HCT116 (cell line): ENCODE measurements at regions not wholly inside any gene's neighbourhood (a gene's known extent, or its start where the extent isn't known, plus 50 kb on each side); places are given as distances from the start of the nearest gene placed in this dataset.

Experiments
- ATAC-seq: fragments of 200-7000 bp; cut with Tn5 transposase; 2 replicates; pipeline ENCODE4 v1.9.1; 2020; ENCODE audit warnings: mild to moderate bottlenecking, moderate library complexity
- BruUV-seq: library from RNA; stranded (reverse); fragments of 400-500 nt; replicated peaks from 2 replicates; lab custom pipeline; 2021; lab: Mats Ljungman, UMichigan
- CTCF ChIA-PET: fragments of 300-600 bp; sonication (Branson Sonifier 250); formaldehyde crosslinking; loops from one replicate; lab custom pipeline; 2021; ENCODE audit warnings: antibody characterized with exemption; lab: Charles Lee
- POLR2A ChIA-PET: fragments of 300-600, 350-600 bp; sonication (Branson Sonifier 250); formaldehyde crosslinking; loops from one replicate; lab custom pipeline; 2021; ENCODE audit warnings: antibody characterized with exemption; lab: Charles Lee
- RAD21 ChIA-PET, 2 experiments: fragments of 300-600 bp; sonication (Branson Sonifier 250); formaldehyde crosslinking; loops; one replicate each; lab custom pipeline; 2023; ENCODE audit warnings: low total read pairs in 2 of 2; ENCODE audit not compliant: uncharacterized antibody in 2 of 2, unreplicated experiment in 2 of 2, low non-redundant PET in 1 of 2; lab: Charles Lee
- DNase-seq: peaks from one replicate; pipeline ENCODE4 v3.0.0-alpha.2; 2010; ENCODE audit warnings: low read depth, low spot score
- H2AFZ ChIP-seq: fragments of 200-600 bp; shearing (Covaris generic), sonication (generic); 2 replicates; pipeline ENCODE4 v1.6.1; 2017; ENCODE audit warnings: low read depth, mixed run types, mixed read lengths, antibody characterized with exemption, low read length; ENCODE audit not compliant: poor library complexity, severe bottlenecking
- H3K27ac ChIP-seq: 2 replicates; pipeline ENCODE4 v1.5.1; 2012; ENCODE audit warnings: low read depth, low read length
- H3K27me3 ChIP-seq: fragments of 200-600 bp; sonication (generic); 2 replicates; pipeline ENCODE4 v1.6.1; 2016; ENCODE audit warnings: mixed run types, low read length, mixed read lengths; ENCODE audit not compliant: insufficient read depth
- H3K36me3 ChIP-seq, 2 experiments: fragments of 200-500 bp in 1 of 2; fragments of 200-600 bp in 1 of 2; sonication (Bioruptor generic) in 1 of 2; sonication (generic) in 1 of 2; 2 replicates each; pipeline versions ENCODE4 v1.5.1 to v1.6.1; 2014 to 2016; ENCODE audit warnings: low read length in 2 of 2, inconsistent platforms in 1 of 2, mixed read lengths in 1 of 2, mixed run types in 1 of 2; ENCODE audit not compliant: insufficient read depth in 2 of 2, control insufficient read depth in 1 of 2
- H3K4me1 ChIP-seq, 2 experiments: fragments of 200-600 bp in 1 of 2; sonication (generic) in 1 of 2; 2 replicates each; pipeline versions ENCODE4 v1.5.1 to v1.6.1; 2012 to 2017; ENCODE audit warnings: low read length in 2 of 2, inconsistent platforms in 1 of 2, mild to moderate bottlenecking in 1 of 2, mixed read lengths in 1 of 2, mixed run types in 1 of 2, moderate library complexity in 1 of 2; ENCODE audit not compliant: insufficient read depth in 2 of 2, control insufficient read depth in 1 of 2
- H3K4me2 ChIP-seq: fragments of 200-600 bp; sonication (generic); 2 replicates; pipeline ENCODE4 v1.6.1; 2017; ENCODE audit warnings: mixed run types, low read length, mixed read lengths
- H3K4me3 ChIP-seq, 2 experiments: fragments of 200-600 bp in 1 of 2; sonication (generic) in 1 of 2; replicated peaks in 1 of 2; 2 replicates each; pipeline ENCODE4 v1.5.1; 2011 to 2016; ENCODE audit warnings: low read length in 2 of 2, control low read depth in 1 of 2, low read depth in 1 of 2, mild to moderate bottlenecking in 1 of 2, mixed read lengths in 1 of 2, mixed run types in 1 of 2
- H3K79me2 ChIP-seq: fragments of 200-600 bp; sonication (generic); 2 replicates; pipeline ENCODE4 v1.6.1; 2017; ENCODE audit warnings: mild to moderate bottlenecking, mixed run types, low read length, moderate library complexity, mixed read lengths; ENCODE audit not compliant: insufficient read depth
- H3K9ac ChIP-seq: fragments of 200-600 bp; sonication (generic); 2 replicates; pipeline ENCODE4 v1.6.1; 2016; ENCODE audit warnings: low read length, mixed read lengths
- H3K9me2 ChIP-seq: fragments of 200-600 bp; sonication (generic), shearing (Covaris generic); 2 replicates; pipeline ENCODE4 v1.6.1; 2017; ENCODE audit warnings: mixed run types, mild to moderate bottlenecking, moderate library complexity; ENCODE audit not compliant: insufficient read depth
- H3K9me3 ChIP-seq, 2 experiments: fragments of 200-500 bp in 1 of 2; fragments of 200-600 bp in 1 of 2; sonication (Bioruptor generic) in 1 of 2; sonication (generic) in 1 of 2; 2 replicates each; pipeline ENCODE4 v1.6.1; 2014 to 2017; ENCODE audit warnings: low read length in 2 of 2, mixed read lengths in 2 of 2, inconsistent platforms in 1 of 2, low read depth in 1 of 2, mild to moderate bottlenecking in 1 of 2, mixed run types in 1 of 2, moderate library complexity in 1 of 2; ENCODE audit not compliant: control insufficient read depth in 1 of 2, insufficient read depth in 1 of 2
- H4K20me1 ChIP-seq: fragments of 200-600 bp; sonication (generic), shearing (Covaris generic); 2 replicates; pipeline ENCODE4 v1.6.1; 2017; ENCODE audit warnings: mixed run types, mild to moderate bottlenecking, moderate library complexity; ENCODE audit not compliant: insufficient read depth
- CBX3 ChIP-seq: IDR thresholded peaks from 2 replicates; pipeline ENCODE4 v1.6.1; 2012; ENCODE audit warnings: low read depth
- EZH2phosphoT487 ChIP-seq: fragments of 200-600 bp; IDR thresholded peaks from 2 replicates; pipeline ENCODE4 v1.6.1; 2018; ENCODE audit warnings: antibody characterized with exemption, borderline replicate concordance
- FOSL1 ChIP-seq: IDR thresholded peaks from 2 replicates; pipeline ENCODE4 v1.6.1; 2012; ENCODE audit warnings: low read depth
- SP1 ChIP-seq: IDR thresholded peaks from 2 replicates; pipeline ENCODE4 v1.6.1; 2012; ENCODE audit warnings: low read depth
- SRF ChIP-seq: IDR thresholded peaks from 2 replicates; pipeline ENCODE4 v1.6.1; 2012; ENCODE audit warnings: low read depth
- ZBTB33 ChIP-seq: IDR thresholded peaks from 2 replicates; pipeline ENCODE4 v1.6.1; 2011; ENCODE audit warnings: mild to moderate bottlenecking, low read length, moderate library complexity; ENCODE audit not compliant: insufficient replicate concordance; ENCODE audit errors: extremely low read depth
- intact Hi-C: fragments of 100-400 bp; cut with micrococcal nuclease; formaldehyde crosslinking; loops from 2 replicates; pipeline ENCODE4 v1.10.0; 2022

GRCh38 chr17:34001246-34001645, 253.8 kb upstream of the CCL2 start:
- no peak overlapping the region for H3K27ac ChIP-seq
- H3K4me1 ChIP-seq, result no peaks in the 10 kb centered on the region
- CTCF ChIA-PET, result no interaction called here
- intact Hi-C loops, result no loop called here
- no peaks in the 10 kb centered on the region for H4K20me1 ChIP-seq
- ATAC-seq (no peak), DNase-seq (no peak)
- peaks cover 4 to 24% of the 10 kb centered on the region in 2 experiments; a peak in 2 of 4 replicates for H3K9me3 ChIP-seq
- H3K79me2 ChIP-seq, result no peaks in the 10 kb centered on the region
- TF ChIP-seq SP1, result no peak
- no peaks in the 10 kb centered on the region for H3K36me3 ChIP-seq
- no peak overlapping the region for H2AFZ ChIP-seq
- no peaks in the 10 kb centered on the region for H3K27me3 ChIP-seq
- H3K9me2 ChIP-seq, result no peaks in the 10 kb centered on the region
- H3K4me2 ChIP-seq, result no peak overlapping the region
- POLR2A ChIA-PET, result no interaction called here
- BruUV-seq, result no TSS peak
- RAD21 ChIA-PET, result no interaction called here
- H3K4me3 ChIP-seq, result no peak overlapping the region
- H3K9ac ChIP-seq, result no peak overlapping the region

GRCh38 chr17:34006126-34006525, 249.0 kb upstream of the CCL2 start:
- ChIA-PET POLR2A (no interaction called here), CTCF (no interaction called here), RAD21 (no interaction called here)
- no TSS peak for BruUV-seq
- peaks cover 0 to 33% of the 10 kb centered on the region in 2 experiments; a peak in 2 of 4 replicates for H3K9me3 ChIP-seq
- ATAC-seq (no peak), DNase-seq (no peak)
- no peaks in the 10 kb centered on the region for H3K27me3 ChIP-seq
- H3K4me1 ChIP-seq, result no peaks in the 10 kb centered on the region
- H4K20me1 ChIP-seq, result no peaks in the 10 kb centered on the region
- no peak overlapping the region for H2AFZ ChIP-seq
- no peaks in the 10 kb centered on the region for H3K36me3 ChIP-seq
- no peak overlapping the region for H3K27ac ChIP-seq
- TF ChIP-seq SP1 (no peak), SRF (no peak), FOSL1 (no peak), CBX3 (no peak), ZBTB33 (no peak), EZH2phosphoT487 (no peak)
- H3K9ac ChIP-seq, result no peak overlapping the region
- H3K9me2 ChIP-seq, result no peaks in the 10 kb centered on the region
- no peak overlapping the region for H3K4me3 ChIP-seq
- H3K79me2 ChIP-seq, result no peaks in the 10 kb centered on the region
- no peak overlapping the region for H3K4me2 ChIP-seq
- intact Hi-C loops, result no loop called here
